ENCODE measurements at regions not wholly inside any gene's neighbourhood (a gene's known extent, or its start where the extent isn't known, plus 50 kb on each side); places are given as distances from the start of the nearest gene placed in this dataset.
"Not testable (repeated sequence)": the region's sequence is repeated elsewhere in the genome, so short reads cannot be mapped to it uniquely, and the experiment has no call there.

DNA sequence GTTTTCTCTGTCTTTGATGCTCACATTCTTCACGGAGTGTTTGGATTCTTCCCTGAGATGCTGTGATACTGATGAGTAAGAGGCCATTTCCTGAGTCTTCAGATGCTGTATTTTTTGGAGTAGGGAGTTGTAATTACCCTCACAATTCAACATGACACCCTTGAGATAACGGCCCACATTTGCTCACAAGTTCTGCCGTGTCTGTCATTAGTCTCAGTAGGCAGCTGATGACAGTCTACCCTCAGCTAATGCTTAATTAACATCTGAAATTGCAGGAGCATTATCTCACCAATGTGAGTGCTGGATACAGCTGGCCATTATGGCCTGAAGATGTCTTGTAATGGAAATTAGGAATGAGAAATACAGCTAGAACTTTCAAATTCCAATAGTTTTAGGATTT lies 307.1 kb upstream of the ADCY2 start:
- DNase-seq (ENCODE audit: low spot score), result no peak

DNA sequence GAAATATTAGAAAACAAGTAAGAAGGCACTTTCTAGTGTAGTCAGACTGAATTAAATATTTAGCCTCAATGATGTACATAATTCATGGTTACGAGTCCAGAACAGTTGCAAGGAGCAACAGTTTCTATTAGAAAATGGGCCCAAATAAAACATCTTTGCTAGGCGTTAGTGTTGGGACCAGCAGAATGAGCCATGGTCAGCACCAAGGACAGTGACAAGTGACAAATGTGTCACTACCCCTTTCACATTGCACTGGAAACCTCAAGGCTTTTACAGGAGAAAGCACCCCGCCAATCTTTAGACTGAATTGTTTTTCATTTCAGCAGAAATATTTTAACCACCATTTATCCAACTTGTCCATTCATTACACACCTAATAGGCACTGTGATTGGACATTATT lies 301.3 kb upstream of the ADCY2 start:
- no peak for DNase-seq (ENCODE audit: low spot score)

DNA sequence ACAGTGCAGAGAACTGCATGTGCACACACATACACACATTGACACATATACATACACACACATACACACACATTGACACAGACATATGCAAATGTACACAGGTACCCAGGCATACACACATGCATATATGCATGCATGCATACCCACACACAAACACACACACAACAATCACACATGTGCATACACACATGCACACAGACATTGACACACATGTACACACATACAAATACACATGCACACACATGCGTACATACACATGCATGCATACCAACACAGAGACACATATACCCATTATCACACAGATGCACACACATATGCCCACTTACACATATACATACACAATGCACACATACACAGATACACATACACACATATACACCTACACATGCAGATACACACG lies 299.6 kb upstream of the ADCY2 start:
- no peak for DNase-seq (ENCODE audit: low spot score)

DNA sequence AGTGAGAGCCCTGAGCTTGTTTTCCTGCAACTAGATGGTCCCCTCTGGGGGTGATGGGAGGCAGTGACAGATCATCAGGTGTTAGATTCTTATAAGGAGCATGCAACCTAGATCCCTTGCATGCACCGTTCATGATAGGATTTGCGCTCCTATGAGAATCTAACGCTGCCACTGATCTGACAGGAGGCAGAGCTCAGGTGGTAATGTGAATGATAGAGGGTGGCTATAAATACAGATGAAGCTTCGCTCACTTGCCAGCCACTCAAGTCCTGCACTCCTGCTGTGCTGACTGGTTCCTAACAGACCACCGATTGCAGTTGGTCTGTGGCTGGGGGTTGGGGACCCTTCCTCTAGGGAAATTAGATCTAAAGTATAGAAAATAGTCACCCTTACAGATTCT lies 290.6 kb upstream of the ADCY2 start:
- DNase-seq (ENCODE audit: low spot score), result no peak

DNA sequence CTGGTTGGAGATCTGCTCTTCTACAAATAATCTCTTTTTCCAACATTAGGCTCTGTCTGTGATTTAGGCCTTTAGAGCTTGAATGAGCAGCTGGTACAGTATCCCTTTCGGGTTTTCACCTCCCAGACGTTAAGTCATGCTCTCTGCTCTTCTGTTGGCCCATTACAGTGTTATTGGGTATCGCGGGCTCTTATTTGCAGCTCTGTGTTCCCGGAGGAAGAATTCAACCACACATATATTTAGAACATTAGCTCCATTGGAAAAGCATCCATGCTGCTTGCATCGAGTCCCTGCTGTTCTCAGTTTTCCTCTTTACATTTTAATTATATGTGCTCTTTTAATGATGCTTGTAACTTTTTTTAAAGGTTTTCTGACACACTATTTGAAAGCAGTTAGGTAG lies 278.0 kb upstream of the ADCY2 start:
- DNase-seq (ENCODE audit: low spot score), result no peak

DNA sequence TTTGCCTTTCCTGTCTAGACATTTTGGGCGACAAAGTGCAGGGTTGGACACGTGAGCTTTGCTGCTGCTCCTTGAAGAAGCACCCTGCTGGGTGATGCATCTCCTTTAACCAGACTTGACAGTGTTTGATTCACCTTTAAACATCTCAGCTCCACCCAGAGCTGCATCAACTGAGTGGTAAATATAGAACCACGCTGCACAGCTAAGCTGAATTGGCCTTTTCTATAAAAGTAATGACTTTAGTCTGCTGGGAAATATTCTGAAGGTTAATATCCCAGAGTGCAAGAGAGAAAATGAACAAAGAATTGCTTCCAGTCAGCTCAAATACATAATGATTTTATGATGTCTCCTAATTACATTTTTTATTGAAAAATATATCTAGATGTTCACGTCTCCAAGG lies 264.3 kb upstream of the ADCY2 start:
- DNase-seq (ENCODE audit: low spot score), result no peak

DNA sequence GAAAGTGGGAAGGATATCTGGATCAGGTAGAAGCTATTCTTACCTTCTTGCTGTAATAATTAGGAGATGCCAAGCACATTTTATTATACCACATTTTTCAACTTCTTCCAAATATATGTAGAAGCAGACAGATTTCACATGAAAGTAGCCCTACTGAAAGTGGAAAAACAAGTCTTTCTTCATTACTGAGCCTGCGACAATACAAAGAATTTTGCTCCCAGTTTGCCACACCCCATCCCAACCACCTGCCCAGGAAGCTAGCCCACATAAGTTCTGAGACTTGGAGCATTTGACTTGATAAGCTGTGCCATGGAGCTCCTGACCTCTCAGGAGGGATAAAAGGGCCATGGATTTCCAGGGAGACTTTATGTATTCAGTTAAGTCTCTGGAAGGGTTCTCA lies 249.1 kb upstream of the ADCY2 start:
- DNase-seq (ENCODE audit: low spot score), result no peak

DNA sequence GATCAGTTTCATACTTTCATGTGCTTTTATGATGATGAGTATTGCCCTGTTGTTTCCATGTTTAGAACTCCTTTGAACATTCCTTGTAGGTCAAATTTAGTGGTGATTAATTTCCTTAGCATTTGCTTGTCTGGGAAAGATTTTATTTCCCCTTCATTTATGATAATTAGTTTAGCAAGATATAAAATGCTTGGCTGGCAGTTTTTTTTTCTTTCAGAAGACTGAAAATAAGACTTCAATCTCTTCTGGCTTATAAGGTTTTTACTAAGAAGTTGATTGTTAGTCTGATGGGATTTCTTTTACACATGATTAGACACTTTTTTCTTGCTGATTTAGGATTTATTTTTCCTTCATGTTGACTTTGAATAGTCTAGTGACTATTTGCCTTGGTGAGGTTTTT lies 238.9 kb upstream of the ADCY2 start:
- no peak for DNase-seq (ENCODE audit: low spot score)

DNA sequence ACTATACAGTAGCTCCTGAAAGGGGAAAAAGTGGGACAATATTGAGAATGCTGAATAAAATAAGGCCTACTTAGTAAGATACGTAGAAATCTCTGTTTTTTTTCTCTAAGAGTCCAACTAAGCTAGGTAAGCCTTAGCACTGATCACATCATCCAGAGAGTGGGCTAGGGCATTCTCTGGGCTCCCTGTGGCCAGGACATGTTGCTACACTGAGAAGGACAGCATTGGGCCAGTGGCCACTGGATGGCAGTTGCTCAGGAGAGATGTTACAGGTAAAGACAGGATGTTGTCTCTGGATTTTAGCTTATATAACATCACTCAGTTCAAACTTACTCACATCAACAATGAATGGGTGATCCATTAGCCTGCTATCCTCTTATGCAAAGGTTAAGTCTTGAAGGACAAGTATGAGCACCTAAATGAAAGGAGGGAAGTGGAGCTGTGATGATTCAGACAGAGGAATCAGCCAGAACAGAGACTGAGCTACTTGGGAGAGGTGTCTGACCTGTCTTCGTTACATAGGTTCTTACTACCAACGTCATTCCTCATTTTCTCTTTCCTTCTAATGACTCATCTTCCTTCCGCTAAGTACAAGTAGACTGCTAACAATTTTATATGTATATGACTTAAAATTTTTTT lies 226.6 kb upstream of the ADCY2 start:
- no peak for DNase-seq (ENCODE audit: low spot score)

DNA sequence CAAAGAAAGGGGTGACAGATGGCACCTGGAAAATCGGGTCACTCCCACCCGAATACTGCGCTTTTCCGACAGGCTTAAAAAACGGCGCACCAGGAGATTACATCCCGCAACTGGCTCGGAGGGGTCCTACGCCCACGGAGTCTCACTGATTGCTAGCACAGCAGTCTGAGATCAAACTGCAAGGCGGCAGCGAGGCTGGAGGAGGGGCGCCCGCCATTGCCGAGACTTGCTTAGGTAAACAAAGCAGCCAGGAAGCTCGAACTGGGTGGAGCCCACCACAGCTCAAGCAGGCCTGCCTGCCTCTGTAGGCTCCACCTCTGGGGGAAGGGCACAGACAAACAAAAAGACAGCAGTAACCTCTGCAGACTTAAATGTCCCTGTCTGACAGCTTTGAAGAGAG lies 225.2 kb upstream of the ADCY2 start:
- DNase-seq (ENCODE audit: low spot score), result not testable (repeated sequence)

DNA sequence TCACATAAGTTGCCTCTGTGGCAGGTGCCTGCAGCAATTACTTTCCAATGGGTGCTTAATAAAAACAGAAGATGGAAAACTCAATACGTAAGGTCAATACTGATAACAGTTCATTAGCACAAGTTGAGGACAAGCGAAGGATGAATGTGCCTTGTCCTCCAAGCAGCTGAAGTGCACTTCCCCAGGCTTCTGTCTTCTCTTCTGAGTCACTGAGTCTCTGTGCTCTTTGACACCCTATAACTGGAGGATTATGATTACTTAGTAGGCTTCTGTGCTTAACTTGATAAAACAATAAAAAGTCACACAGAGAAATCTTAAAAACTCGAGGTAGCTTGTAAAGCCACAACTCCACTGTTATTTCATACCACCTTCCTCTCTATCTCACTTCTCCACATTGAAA lies 216.6 kb upstream of the ADCY2 start:
- no peak for DNase-seq (ENCODE audit: low spot score)

DNA sequence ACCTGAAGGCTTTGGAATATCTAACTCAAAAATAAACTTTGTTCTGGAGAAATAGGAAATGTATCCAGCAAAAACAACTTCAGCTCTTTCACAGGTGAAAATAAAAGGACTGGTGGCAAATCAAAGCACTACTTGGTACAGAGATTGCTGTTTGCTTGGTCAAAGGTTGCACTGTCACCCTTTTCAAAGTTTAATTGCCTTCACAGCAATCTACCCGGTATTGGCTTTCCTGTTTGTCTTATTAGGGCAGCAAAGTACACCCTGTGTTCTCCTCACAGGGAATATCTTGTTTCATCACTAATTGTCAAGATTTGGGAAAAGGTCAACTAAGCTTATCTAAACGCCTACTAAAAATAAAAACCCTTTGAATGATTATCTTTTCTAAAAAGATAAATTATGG lies 214.1 kb upstream of the ADCY2 start:
- DNase-seq (ENCODE audit: low spot score), result no peak

DNA sequence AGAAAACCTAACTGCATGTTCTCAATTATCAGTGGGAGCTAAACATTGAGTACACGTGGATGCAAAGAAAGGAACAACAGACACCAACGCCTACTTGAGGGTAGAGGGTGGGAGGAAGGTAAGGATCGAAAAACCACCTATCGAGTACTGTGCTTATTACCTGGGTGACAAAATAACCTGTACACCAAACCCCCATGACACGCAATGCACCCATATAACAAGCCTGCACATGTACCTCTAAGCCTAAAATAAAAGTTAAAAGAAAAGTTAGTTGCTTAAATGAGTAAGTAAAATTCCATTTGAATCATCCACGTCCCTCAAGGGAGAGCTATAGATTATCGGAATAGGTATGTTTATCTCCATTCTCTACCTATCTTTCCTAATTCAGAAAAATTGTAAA lies 210.2 kb upstream of the ADCY2 start:
- DNase-seq (ENCODE audit: low spot score), result no peak

DNA sequence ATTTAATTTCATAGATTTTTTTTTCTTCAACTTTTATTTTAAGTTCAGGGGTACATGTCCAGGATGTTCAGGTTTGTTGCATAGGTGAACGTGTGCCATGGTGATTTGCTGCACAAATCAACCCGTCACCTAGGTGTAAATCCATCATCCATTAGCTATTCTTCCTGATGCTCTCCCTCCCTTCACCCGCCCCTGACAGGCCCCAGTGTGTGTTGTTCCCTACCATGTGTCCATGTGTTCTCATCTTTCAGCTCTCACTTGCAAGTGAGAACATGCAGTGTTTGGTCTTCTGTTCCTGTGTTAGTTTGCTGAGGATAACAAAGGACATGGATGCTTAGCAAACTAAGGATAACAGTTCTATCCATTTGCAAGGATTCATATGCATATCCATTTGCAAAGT lies 209.1 kb upstream of the ADCY2 start:
- DNase-seq (ENCODE audit: low spot score), result no peak

DNA sequence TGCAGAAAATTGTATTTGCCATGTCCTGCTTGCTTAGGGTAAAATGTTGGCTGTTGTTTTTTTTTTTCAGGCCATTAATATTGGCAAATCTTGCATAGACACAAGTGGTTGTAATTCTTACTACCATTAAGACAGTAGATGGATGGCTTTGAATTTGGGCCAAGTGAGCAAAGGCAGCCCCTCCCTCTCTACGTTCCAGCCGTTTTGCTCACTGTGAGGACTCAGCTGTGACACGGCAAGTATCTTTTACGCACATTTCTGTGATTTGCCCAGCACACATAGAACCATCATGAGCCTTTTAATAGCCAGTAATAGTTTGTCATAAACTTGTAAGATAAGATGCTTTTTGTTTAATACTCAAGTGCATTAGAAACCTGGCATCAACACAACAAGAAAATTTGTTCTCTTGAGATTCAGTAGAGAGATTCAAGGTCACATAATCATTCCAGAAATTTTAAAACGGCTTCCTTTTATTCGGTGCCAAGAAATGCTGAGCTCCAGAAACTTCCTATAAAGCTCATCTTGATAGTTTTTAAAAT lies 205.2 kb upstream of the ADCY2 start:
- no peak for DNase-seq (ENCODE audit: low spot score)

DNA sequence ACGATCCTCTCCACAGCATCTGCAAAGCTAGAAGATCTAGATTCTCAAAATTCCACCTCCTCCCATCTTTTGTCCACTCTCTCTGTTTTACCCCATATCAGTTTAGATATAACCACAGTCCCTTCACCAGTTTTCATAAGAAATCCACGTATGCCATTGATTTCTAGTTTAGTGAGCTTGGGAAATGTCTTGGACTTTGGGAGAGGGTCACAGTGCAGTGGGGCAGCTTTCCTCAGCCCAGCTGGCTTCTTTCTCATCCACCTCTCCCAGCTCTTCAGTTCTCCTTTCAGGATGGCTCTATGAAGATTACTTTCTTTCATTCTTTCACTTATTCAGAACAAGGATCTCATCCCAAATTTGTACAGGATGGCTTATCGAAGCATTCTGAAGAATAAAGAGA lies 203.9 kb upstream of the ADCY2 start:
- no peak for DNase-seq (ENCODE audit: low spot score)

DNA sequence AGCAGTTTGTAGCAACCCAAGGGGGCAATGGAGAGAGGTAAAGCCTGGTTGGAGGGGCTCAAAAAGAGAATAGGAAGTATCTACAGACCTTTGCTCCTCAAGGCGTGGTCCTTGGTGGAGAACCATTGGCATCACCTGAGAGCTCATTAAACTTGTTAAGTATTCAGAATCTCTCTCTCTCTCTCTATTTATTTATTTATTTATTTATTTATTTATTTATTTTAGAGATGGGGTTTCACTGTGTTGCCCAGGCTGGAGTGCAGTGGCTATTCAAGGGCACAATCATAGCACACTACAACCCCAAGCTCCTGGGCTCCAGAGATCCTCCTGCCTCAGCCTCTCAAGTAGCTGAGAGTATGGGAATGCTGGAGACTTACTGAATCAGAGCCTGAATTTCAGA lies 193.1 kb upstream of the ADCY2 start:
- no peak for DNase-seq (ENCODE audit: low spot score)

DNA sequence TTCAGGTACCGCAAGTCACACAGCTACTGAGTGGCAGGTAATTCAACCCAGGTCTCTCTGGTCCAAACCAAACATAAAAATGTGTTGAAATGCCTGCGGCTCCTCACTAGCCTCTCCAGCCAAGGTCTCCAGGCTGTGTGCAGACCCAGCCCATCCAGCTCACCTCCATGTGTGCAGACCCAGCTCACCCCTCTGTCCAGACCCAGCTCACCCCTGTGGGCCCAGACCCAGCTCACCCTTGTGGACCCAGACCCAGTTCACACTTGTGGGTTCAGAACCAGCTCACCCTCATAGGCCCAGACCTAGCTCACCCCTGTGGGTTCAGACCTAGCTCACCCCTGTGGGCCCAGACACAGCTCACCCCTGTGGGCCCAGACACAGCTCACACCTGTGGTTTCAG lies 188.0 kb upstream of the ADCY2 start:
- DNase-seq (ENCODE audit: low spot score), result no peak

DNA sequence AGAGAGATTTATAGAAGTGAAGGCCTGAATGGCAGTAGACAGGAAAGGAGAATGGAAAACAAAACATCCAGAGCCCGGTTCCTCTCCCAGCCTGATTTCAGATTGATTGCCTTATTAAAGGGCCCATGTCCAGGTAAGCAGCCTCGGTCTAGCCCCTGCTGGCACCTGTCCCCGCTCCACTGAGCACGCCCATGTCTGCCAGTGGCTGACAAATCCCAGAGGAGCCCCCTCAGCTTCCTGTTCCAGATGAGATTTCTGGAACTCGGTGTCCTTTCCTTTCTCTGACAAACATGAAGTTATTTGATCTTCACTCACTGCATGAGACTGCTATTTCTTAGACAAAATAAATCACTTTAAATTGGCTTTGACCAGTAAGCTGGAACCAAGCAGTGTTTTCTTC lies 187.0 kb upstream of the ADCY2 start:
- DNase-seq (ENCODE audit: low spot score), result no peak

DNA sequence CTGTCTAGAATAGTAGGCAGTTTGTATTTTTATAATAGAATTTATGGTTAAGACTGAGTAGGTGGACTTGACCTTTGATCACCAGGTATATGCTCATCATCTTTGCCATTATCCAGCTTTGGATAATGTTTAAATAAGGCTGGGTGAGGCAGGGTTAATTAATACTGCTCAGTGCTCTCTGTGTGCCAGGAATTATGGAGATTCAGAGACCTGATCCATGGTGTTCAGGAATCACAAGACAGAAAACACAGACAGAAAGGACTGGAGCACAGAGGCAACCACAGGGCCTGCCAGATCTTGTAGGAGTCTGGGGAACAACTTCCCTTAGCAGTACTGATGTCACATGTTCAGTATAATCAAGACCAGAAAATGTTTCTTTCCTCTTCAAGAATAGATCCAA lies 186.3 kb upstream of the ADCY2 start:
- no peak for DNase-seq (ENCODE audit: low spot score)

DNA sequence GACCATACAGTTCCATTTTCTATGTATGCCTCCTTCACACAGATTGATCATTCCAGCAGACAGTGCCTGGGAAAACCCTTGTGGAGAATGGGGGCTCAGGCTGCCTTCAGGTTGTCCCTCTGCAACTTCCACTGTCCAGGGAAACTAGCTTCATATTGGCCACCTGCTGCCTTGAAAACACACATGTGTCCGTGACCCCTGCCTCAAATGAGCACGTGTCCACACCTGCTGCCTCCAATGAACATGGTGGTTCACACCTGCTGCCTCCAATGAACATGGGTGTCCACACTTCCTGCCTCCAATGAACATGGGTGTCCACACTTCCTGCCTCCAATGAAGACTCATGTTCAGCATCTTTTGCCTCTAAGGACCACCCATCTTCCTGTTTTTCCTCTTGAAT lies 185.4 kb upstream of the ADCY2 start:
- no peak for DNase-seq (ENCODE audit: low spot score)

DNA sequence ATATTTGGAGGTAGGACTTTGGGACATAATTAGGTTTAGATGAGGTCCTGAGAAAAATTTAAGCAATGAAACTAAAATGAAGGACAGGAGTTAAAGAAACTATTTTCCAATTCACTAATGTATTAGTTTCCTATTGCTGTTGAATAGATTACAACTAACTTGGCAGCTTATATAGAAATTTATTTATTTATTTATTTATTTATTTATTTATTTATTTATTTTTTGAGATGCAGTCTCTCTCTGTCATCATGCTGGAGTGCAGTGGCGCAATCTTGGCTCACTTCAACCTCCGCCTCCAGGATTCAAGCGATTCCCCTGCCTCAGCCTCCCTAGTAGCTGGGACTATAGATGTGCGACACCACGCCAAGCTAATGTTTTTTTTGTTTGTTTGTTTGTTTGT lies 182.4 kb upstream of the ADCY2 start:
- DNase-seq (ENCODE audit: low spot score), result no peak

DNA sequence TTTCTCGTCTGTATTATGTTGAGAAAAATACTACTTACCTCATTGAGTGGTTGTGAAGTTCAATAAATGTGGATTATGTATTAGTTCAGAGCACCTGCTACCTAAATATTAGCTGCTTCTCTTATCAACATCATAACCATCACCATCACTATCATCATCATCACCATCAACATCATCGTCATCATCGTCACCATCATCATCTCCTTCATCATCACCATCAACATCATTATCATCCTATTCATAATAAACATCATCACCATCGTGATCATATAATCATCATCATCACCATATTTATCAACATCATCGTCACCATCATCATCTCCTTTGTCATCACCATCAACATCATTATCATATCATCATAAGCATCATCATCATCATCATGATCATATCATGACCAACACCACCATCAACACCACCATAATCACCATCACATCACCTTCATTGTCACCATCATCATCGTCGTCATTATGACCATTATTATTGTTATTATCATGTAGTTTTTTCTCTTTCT lies 181.0 kb upstream of the ADCY2 start:
- DNase-seq (ENCODE audit: low spot score), result no peak

DNA sequence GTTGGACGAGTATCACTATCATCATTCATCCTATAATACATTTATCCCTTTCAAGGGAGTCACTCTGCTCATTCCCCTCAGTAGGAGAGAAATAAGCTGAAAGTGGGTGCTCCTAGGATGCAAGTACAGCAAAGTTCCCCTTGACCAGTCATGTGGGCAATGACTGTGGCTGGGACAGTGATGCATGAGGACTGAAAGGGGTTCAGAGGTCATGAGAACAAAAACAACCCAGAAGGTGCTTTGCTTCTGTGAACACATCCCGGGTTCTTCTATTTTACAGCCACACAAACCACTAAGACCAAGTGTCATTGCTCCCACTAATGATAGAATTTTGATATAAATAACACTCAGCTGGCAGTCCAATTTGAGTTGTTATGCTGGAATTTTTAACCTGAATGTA lies 177.8 kb upstream of the ADCY2 start:
- no peak for DNase-seq (ENCODE audit: low spot score)

DNA sequence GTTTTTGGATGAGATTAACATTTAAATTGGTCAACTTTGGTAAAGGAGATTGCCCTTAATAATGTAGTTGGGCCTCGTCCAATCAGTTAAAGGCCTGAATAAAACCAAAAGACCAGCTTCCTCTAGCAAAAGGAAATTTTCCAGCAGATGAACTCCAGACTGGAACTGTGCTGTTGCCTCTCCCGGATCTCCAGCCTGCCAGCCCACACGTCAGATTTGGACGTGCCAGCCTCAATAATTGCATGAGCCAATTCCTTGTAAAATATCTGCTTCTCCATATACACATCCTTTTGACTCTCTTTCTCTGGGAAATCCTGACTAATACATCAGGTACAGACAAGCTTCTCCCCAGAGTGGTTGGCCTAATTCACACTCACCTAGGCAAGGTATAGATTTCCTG lies 175.8 kb upstream of the ADCY2 start:
- DNase-seq (ENCODE audit: low spot score), result no peak
